NCI-H1436 (cell line): ENCODE measurements at regions not wholly inside any gene's neighbourhood (a gene's known extent, or its start where the extent isn't known, plus 50 kb on each side); places are given as distances from the start of the nearest gene placed in this dataset.

Source experiments
- DNase-seq: peaks from one replicate; lab custom pipeline; 2025; lab: John Stamatoyannopoulos, UW

DNA sequence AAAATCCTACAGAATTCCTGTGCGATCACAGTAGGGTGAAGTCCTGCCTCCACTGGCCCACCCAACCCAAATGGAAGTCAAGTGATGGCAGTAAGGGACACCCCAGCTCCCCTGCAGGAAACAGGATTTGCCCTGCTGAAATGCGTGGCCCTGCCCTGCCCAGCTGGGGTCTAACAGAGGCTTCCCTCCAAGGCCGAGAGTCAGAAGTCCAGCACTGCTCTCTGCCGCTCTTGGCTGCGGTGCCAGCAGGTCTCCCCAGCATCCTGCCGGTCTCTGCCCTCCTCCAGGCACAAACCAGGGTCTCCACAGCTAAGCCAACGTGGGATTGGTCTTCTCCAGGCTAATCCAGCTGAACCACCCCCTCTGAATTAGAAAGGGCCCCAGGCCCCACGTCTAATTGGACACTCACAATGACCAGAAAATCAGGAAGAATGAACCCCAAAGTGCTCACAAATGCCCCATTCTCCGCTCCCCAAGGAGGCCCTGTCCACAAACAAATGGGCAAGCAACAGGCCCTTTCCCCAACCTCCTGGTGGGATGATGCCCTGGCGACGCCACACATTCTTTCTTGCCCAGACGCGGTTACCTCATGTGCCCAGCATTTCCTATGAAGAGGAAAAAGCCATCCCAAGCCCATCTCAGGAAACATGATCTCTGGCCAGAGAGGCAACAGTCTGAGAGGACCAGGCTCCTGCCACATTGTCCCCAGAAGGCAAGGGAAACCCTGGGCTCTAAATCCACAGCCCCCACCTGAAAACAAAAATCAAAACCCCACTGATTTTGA is 117.2 kb downstream of the BANF2 start:
- DNase-seq = no peak

DNA sequence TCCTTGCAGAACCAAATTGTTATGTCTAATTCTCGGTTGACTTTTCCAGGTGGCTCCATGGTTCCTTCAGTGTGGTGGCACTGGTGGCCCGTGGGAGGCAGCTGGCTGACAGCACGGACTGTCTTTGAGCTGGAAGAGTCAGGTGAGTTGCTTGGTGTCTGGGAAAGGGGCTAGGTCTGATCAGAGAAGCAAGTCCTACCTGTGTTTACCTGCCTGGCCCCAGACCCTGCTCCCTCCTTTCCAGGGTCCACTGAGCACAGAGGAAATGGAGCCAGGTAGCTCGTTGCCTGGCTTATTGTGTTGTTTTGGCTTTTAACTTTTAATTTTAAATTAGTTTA is 111.8 kb downstream of the BANF2 start:
- DNase-seq = no peak

DNA sequence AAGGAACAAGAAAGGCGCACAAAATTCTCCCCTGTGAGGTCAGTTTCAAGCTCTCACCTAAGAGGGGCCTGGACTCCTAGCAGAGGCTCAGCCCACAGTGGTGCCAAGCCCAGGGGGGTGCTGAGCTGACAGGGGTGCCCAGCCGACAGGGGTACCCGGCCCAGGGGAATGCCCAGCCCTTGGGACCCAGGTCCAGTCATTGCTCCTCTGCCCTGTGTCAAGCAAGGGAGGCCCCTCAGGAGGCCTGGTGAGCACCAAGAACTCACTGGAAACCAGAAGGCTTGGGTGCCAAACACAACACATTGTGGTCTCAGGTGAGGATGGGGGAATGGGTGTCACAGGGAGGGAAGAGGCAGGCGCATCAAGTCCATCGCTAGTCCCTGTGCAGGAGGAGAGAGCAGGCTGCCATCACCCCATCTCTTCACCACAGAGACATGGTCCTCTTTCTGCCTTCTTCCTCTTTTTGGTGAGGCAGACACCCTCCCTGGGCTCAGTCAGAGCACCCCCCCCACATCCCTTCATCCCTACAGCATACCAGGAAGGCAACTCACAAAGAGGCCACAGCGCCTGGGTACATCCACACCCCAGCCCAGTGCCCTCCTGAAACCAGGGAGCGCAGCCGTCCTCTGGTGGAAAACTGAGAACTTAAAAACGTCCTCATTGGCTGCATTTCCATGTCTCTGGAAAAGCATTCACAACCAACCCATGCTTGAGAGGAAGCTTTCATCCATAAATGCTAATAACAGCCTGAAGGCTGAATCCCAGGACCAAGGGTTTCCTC is 111.3 kb downstream of the BANF2 start:
- no peak for DNase-seq

DNA sequence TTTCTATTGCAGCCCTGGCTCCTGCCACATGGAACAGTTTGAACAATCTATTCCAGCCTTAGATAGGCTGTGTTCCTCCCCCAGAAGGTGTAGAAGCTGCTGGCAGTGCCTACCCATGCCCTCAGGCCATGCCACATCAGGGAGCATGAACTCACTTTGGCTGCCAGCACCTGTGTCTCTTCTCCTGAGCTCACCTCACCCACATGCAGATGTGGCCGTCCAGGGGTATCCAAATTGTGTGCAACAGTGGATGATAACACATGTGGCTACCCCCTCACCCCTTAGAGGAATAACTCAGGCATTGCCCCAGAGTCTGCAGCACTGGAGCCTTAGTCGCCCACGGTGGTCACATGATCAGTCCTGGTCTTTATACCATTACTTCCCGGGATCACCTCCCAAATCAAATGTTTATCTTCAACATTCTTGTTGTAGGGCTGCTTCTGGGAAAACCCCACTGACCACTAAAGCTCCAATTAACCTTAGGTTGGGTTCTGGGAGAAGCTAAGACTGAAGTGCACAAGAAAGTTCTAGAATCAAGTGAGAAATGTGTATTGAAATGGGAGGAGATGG is 110.4 kb downstream of the BANF2 start:
- no peak for DNase-seq

DNA sequence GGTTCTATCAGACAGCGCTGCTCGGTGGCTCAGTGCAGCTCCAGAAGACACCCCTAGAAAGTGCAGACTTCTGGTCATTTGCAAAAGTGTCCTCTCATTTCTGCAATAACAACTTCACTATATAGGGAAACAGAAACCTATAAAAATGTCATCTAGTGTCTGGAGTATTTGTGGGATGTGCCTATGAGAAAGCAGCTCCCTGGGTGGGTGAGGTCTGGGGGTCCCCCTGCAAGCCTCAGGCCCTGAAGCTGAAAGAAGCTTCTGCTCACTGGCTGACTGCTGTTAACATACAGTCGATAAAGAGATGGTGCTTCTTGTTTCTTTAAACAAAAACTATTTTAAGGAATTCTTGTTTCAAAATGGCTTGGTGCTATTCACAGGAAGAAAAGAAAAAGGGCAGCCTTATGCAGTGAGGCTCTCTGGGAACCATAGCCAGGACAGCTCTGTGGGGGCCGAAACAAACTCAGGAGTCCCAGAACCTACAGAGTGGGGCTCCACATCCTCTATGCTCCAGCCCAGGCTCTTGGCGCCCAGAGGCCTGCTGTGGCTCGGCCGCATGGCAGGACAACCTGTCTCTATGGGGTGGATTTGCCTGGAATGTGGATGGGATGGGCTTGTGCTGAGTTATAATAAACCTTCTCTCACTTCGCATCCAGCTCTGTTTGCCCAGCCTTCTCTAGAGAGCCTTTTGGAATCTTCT is 109.7 kb downstream of the BANF2 start:
- DNase-seq = no peak

DNA sequence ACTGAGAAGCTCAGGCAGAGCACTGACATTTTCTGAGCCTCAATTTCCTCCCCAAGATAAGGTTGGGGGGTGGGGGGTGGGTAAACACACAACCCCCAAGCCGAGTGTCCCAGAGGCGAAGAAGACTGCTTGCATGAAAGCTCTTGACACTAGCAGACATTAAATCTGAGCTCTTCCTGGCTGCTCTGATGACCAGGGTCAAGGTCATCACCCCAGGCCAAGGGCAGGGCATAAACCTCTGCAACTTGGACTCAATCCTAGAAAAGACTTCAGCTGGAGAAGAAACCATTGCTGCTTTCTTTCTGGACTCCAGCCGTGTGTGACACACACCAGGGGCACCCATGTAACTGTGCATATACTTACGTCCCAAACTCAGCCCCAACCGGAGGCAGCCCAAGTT is 109.0 kb downstream of the BANF2 start:
- no peak for DNase-seq

DNA sequence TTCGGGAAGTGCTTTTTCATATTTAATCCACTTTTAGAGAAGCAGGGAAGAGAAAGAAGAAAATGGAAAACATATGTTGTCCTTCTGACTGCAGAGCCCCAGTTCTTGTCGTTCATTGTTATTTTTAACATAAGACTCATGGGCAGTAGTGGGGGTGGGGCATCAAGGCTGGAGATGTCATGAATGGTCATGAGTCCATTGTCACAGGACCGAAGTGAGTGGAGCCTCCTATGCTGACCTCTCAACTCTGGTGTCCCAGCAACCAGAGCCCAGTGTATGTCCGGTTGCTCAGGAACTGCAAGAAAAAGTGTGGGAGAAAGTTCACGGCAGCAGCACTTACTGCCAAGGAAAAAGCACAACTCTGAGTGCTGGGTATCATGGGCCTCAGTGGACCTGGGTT is 108.6 kb downstream of the BANF2 start:
- no peak for DNase-seq

DNA sequence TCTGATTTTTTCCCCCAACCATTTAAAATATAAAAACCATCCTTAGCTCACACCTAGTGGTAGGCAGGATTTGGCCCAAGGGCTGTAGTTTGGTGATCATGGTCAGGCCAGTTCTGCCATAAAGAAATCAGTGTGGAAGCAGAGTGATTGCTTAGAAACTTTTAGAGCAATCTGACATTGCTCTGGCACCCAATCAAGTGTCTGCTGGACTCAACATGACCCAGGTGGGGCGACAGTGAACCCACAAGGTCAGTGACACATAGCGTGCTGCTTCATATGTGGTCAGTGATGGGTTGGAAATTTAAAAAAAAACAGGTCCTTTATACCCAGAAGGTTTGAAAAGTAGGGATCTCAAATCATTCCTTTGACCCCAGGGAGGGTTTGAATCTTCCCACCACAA is 107.9 kb downstream of the BANF2 start:
- DNase-seq = no peak

DNA sequence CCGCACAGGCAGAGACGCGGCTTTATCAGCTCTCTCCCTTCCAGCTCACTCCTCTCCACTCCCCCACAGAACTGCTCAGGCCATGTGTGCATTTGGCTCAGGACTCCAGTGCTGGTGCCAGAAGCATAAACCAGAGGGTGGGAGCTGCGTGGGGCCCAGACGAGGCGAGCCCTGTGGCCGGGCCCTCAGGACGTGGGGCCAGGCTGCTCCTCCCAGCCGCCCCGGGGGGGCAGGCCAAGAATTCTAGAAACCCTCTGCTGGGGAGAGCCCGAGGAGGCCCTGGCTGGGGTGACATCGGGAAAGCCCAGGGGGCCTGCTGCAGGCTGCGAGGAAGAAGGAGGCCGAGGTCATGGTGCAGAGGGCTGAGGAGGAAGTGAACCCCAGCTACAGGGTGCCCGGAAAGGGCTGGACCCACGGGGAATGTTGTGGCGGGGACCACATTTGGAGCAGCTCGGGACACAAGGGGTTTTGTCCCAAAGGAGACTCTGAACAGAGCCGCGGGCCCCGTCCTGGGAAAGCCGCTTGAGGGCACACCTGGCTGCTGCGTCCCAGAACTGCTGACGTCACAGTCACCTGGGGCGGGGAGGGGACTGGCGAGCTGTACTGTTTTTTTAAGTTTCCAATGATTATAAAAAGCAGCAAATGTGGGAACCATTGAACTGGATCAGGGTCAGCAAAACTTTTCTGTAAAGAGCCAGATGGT is 107.1 kb downstream of the BANF2 start:
- DNase-seq = no peak

DNA sequence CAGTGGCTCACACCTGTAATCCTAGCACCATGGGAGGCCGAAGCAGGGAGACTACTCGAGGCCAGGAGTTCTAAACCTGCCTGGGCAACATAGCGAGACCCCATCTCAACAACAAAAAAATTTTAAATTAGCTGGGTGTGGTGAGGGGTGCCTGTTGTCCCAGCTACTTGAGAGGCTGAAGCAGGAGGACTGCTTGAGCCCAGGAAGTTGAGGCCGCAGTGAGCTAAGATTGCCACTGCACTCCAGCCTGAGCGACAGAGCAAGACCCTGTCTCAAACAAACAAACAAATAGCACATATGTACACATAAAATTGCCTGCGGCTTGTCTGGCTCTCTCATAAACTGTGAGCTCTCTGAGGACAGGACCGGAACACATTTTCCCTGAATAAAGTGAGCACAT is 106.3 kb downstream of the BANF2 start:
- no peak for DNase-seq

DNA sequence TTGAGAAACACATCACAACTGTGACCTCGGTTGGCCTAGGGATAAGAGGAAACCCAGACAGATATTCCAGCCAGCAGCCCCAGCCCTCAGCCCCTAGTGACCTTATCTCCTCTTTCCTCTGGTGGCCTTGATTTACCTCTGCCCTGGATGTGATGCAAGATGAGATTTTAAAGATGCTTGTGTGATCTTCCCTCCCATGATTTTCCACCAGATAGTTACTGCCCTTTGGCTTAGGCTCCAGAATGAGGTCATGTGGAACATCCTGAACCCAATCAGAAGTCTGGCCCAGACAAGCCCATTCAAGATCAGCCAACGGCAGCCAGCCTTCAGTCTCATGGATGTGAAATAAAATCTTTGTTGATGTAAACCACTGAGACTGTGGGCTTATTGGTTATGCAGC is 104.0 kb downstream of the BANF2 start:
- no peak for DNase-seq

DNA sequence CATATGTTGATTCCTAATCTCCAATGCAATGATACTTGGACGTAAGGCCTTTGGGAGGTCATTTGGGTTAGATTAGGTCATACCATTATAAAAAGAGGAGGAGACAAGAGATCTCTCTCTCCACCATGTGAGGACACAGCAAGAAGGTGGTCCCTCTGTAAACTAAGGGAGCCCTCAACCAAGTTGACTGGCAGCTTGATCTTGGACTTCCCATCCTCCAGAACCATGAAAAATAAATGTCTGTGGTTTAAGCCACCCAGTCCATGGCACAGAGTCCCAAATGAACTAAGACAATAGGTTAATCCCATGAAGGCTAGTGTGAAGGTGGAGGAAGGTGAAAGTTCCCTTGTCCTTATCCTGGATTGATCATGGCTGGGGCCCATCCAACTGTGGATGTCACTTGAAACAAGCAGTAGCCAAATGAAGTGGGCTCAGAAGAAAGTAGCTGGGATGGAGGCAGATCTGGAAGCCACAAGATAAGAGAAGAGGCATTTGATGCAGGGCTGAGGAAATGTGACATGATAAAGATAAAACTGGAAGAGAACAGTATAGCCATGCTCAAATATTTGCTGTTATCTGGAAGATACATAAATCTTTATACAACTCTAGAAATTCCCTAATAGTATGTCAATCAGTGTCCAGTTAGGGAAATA is 99.9 kb downstream of the BANF2 start:
- DNase-seq = no peak

DNA sequence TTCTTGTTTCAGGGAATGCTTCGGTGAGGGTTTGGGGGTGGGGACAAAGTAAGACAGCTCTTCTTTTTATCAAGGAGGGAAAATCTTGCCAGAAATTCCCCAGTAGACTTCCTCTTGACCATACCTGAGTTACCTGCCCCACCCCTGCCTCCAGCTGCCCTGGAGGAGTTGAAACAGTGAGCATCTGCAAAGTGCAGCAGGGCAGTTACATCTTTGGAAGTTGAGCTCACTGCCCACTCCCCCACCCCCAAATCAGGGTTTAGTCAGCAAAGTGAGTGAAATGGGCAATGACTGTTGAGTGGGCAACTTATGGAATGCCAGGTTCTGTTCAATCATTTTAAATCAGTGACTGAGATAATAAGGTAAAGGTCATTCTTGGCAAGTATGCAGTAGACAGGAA is 98.8 kb downstream of the BANF2 start:
- no peak for DNase-seq

DNA sequence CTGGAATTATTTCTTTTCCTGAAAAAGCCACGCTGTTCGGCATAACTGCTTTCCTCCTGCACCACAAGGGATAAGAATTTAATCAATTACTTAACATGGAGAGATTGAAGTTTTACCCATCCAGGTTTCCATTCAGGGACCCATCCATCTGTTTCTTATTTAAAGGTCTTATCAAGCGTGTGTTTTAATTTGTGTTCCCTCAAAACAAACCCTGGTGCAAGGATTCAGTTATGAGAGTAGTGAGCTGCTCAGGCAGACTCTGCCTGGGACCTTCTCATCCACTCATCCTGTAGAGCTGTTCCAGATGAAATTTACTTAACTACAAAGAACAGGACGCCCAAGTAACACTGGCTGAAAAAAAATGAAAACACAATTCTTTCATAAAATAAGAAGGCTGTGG is 97.8 kb downstream of the BANF2 start:
- no peak for DNase-seq

DNA sequence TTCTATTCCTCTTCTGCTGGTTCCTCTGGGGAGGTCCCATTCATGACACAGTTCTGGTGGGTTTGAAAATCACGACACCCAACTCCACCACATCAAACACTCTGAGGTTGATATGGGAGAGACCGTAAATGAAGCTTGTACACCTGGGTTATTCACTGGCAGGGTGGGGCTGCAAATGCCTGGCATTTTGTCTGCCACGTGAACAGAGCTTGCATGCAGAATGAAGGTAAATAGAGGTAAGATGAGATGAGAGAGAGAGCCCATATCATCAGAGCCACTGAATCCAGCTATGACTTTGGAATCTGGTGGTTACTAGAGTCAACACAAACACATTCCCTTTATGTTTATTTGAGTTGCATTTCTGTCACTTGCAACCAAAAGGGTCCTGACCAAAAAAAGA is 97.4 kb downstream of the BANF2 start:
- no peak for DNase-seq

DNA sequence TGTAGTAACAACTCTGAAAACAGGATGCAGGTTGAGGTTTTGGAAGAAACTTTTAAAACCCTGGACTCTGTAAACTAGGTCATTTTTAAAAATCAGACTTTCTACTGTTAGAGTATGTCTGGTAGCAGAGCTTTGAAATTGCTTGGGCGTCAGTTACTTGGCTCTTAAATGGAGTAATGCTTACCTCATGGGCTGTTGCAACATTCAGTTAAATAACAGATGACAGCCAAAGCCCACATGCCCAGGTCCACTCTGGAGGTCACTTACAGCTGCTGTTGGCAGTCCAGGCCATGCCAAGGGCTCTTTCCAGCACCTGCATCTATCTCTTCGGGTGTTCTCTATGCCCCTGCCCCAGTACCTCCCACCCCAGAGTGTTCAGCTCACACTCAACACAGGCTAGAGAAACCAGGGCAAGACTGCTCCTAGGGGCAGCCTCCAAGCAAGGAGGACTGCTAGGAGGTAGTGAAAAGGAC is 96.4 kb downstream of the BANF2 start:
- no peak for DNase-seq

DNA sequence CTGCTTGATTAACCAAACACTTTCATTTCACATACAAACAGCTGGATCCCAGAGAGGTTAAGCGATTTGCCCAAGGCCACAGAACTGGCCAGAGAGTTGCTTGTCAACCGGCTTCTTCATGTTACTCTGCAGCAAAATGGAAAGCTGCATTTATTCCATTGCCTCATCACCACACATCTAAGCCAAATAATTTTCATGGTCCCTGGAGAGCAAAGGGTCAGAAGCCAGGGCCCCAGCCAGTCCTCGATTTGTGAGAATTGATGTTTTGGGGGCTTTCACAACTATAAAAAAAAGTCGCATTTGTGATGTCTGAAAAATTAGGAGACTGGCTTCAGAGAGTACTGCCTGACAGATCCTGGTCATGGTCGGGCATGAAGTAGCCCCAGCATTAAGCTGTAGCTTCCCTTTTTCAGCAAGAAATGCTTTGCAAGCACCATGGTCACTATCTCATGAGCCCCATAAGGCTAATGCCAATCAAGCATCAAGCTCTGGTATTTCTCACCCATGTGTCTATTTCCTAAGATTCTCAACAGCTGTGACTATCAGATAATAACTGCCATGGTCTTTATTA is 95.8 kb downstream of the BANF2 start:
- DNase-seq = no peak

DNA sequence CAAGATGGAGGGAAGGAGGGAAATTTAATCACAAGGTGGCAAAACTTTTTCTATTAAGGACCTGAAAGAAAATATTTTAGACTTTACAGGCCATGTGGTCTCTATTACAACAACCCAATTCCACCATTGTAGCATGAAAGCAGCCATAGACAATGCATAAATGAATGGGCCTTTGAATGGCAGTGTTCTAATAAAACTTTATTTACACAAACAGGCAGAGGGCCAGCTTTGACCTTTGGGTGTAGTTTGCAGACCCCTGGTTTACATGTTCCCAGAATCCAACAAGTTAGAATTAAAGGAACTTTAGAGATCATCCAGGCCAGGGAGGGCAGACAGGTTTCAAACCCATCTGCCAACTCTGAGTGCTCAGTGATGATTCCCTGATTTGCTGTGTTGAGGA is 95.2 kb downstream of the BANF2 start:
- no peak for DNase-seq

DNA sequence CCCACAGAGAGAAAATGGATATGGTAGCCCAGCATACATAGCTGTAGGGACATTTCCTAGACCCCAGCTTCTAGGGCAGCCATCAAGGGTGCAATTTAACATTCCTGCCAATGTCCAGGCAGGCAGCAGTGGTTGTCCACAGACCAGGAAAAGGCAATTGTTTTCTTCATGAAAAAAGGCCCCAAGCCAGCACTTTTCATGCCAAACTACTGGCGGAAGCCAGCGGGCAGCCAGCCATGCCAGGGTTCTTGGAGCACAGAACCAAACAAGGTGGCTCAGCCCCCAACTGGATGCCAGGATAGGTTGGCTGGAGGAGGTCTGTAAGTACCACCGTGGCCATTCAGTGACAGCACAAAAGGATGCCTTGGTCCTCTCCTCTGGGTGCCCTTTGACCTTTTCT is 94.6 kb downstream of the BANF2 start:
- DNase-seq = no peak

DNA sequence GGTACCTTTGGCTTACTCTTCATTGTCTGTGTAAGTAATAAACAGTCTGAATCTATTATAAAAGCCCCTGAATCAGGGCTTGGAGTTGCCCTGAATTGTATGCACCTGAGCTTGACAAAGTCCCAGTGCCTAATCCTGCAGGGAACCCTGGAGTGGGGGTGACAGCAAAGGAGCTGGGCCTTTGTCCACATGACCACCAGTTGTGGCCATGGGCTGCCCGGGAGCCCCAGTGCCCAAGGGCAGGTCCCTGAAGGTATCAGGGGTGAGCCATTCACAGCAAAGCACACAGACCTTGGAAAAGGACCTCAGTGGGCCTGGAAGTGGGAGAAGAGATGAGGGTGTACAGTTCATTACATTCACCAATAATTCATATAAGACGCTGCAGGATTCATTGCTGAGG is 94.2 kb downstream of the BANF2 start:
- DNase-seq = no peak

DNA sequence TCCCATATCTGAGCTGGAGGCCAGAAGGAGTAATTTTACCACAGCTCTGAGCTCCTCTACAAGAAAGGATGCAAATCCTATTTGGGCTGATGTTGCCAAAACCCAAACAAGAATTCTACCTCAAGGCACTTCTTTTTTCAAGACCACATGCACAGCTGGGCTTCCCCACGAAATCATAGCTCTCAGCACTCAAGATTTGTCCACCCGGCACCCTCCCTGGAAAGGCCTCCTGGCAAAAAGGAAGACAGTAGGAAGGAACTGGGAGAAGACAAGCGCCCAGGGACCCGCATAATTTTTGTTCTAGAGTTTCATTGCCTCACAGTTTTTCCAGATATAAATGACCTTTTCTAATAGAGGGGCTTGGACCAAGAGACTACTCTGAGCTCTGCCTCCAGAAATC is 90.5 kb downstream of the BANF2 start:
- no peak for DNase-seq
